Neutrophil (primary cell): ENCODE measurements at regions not wholly inside any gene's neighbourhood (a gene's known extent, or its start where the extent isn't known, plus 50 kb on each side); places are given as distances from the start of the nearest gene placed in this dataset.
A peak's percentile ranks its signal among the peaks of the same experiment; 100 is the strongest.
"Not testable (repeated sequence)": the region's sequence is repeated elsewhere in the genome, so short reads cannot be mapped to it uniquely, and the experiment has no call there.

Experiments
- H3K27ac ChIP-seq: fragments of 200-600 bp; sonication (generic); 2 replicates; pipeline ENCODE4 v1.5.1; 2016; ENCODE audit warnings: mild to moderate bottlenecking, moderate library complexity
- H3K27me3 ChIP-seq: fragments of 200-600 bp; sonication (generic); 2 replicates; pipeline ENCODE4 v1.6.0; 2016; ENCODE audit warnings: mild to moderate bottlenecking
- H3K36me3 ChIP-seq: fragments of 200-600 bp; sonication (generic); 2 replicates; pipeline ENCODE4 v1.5.1; 2017
- H3K4me1 ChIP-seq, 2 experiments: fragments of 200-600 bp in 1 of 2; sonication (generic) in 1 of 2; 1 replicate in 1 of 2; 2 replicates in 1 of 2; pipeline versions ENCODE4 v1.5.1 to v1.6.1; 2013 to 2016; ENCODE audit warnings: low read depth in 1 of 2, low read length in 1 of 2, mild to moderate bottlenecking in 1 of 2, moderate library complexity in 1 of 2; ENCODE audit not compliant: control insufficient read depth in 1 of 2, insufficient read depth in 1 of 2
- H3K4me3 ChIP-seq, 2 experiments: fragments of 200-600 bp in 1 of 2; sonication (generic) in 1 of 2; 1 replicate in 1 of 2; 2 replicates in 1 of 2; pipeline ENCODE4 v1.5.1; 2013 to 2016; ENCODE audit warnings: low read depth in 1 of 2, low read length in 1 of 2, mild to moderate bottlenecking in 1 of 2, moderate library complexity in 1 of 2
- H3K9me3 ChIP-seq: fragments of 200-600 bp; sonication (generic); 2 replicates; pipeline ENCODE4 v1.5.1; 2016
- TF ChIP-seq, protein P1 (sequence below): fragments of 200-600 bp; sonication (generic); IDR thresholded peaks from 2 replicates; pipeline ENCODE4 v1.5.1; 2016; ENCODE audit warnings: antibody characterized with exemption

DNA sequence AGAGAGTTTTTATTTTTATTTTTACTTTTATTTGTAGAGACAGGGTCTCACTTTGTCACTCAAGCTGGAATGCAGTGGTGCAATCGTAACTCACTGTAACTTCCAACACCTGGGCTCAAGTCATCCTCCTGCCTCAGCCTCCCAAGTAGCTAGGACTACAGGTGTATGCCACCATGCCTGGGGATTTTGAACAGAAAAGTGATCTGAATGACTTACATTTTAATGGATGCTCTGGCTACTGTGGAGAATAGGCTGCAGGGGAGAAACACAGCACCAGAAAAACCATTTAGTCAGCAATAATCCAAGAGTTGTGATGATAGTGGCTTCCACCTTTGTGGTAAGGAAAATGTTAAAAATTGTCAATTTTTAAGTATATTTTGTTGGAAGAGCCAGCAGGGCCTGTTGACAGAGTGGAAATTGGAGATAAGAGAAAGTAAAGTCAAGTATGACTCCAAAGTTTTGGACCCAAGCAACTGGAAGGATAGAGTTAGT lies 106.0 kb upstream of the LOC128125822 start:
- Histone ChIP-seq H3K27me3 (no peaks in the 10 kb centered on the region), H3K27ac (no peak overlapping the region), H3K4me1 (no peaks in the 10 kb centered on the region), H3K36me3 (no peaks in the 10 kb centered on the region), H3K4me3 (no peak overlapping the region), H3K9me3 (no peaks in the 10 kb centered on the region)
- TF ChIP-seq, protein P1, sequence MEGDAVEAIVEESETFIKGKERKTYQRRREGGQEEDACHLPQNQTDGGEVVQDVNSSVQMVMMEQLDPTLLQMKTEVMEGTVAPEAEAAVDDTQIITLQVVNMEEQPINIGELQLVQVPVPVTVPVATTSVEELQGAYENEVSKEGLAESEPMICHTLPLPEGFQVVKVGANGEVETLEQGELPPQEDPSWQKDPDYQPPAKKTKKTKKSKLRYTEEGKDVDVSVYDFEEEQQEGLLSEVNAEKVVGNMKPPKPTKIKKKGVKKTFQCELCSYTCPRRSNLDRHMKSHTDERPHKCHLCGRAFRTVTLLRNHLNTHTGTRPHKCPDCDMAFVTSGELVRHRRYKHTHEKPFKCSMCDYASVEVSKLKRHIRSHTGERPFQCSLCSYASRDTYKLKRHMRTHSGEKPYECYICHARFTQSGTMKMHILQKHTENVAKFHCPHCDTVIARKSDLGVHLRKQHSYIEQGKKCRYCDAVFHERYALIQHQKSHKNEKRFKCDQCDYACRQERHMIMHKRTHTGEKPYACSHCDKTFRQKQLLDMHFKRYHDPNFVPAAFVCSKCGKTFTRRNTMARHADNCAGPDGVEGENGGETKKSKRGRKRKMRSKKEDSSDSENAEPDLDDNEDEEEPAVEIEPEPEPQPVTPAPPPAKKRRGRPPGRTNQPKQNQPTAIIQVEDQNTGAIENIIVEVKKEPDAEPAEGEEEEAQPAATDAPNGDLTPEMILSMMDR = no peak

DNA sequence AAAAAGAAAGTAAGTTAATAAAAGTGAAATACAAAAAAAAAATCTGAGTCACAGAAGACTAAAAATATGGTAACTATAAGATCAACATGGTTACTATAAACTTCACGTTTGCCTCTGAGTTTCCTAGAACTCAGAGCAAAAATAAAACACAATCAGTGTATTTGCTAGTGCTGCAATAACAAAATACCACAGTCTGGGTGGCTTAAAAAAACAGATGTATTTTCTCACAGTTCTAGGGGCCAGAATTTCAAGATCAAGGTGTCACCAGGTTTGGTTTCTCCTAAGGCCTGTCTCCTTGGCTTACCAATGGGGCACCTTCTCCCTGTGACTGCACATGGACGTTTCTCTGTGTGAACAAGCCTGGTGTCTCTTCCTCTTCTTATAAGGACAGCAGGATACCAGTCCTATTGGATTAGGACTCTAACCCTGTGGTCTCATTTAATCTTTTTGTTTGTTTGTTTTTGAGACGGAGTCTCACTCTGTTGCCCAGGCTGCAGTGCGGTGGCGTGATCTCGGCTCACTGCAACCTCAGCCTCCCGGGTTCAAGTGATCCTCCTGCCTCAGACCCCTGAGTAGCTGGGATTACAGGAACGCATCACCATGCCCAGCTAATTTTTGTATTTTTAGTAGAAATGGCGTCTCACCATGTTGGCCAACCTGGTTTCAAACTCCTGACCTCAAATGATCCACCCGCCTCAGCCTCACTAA lies 104.9 kb upstream of the LOC128125822 start:
- H3K36me3 ChIP-seq = no peaks in the 10 kb centered on the region
- no peak overlapping the region for H3K27ac ChIP-seq

DNA sequence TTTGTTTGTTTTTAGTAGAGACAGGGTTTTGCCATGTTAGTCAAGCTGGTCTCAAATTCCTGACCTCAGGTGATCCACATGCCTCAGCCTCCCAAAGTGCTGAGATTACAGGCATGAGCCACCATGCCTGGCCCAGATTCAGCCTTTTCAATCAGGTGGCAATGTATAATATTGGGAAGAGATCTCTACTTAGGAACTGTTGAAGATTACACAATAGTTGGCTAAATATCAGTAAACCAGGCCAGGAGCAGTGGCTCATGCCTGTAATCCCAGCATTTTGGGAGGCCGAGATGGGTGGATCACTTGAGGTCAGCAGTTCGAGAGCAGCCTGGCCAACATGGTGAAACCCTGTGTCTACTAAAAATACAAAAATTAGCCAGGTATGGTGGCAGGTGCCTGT lies 101.1 kb upstream of the LOC128125822 start:
- not testable (repeated sequence) for H3K27me3 ChIP-seq, H3K27ac ChIP-seq, H3K4me1 ChIP-seq, H3K4me3 ChIP-seq, H3K36me3 ChIP-seq, H3K9me3 ChIP-seq

More for the DNA sequence above, 104.9 kb upstream of the LOC128125822 start:
- Histone ChIP-seq H3K27me3 (no peaks in the 10 kb centered on the region), H3K4me3 (no peak overlapping the region), H3K4me1 (no peaks in the 10 kb centered on the region), H3K9me3 (no peaks in the 10 kb centered on the region)
- TF ChIP-seq, protein P1 = no peak

DNA sequence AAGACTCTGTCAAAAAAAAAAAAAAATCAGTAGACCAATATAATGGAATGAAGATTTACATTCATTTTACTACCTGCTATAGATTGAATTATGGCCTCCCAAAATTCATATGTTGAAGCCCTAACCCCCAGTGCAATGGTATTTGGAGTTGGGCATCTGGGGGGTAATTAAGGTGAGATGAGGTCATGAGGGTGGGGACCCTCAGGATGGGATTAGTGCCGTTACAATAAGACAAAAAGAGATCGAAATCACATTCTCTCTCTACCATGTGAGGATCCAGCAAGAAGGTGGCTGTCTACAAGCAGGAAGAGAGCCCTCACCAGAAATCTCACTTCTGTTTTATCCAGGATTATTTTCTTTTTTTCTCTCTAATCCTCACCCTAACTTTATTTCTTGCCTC lies 100.6 kb upstream of the LOC128125822 start:
- TF ChIP-seq, protein P1 = no peak
- Histone ChIP-seq H3K27ac (no peak overlapping the region), H3K27me3 (no peaks in the 10 kb centered on the region), H3K4me3 (no peak overlapping the region), H3K36me3 (no peaks in the 10 kb centered on the region), H3K9me3 (no peaks in the 10 kb centered on the region), H3K4me1 (peaks cover 0 to 5% of the 10 kb centered on the region in 2 experiments)

DNA sequence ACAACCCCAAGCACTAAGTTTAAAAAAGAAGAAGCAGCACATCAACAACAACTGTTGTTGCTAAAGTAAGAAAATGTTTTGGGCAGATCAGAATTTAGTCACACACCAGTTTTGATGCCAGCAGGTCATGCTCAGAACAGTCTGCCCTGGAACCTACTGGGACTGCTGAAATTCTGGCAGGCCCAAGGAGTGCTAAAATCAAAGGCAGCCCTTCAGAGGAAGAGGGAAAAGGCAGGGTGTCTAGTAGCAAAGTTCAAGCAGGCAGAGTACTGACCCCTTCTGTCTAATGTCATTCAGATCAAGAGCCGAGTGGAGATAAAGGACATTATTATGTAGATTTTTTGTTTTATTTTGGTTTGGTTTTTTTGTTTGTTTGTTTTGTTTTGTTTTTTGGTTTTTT lies 96.6 kb upstream of the LOC128125822 start:
- H3K36me3 ChIP-seq = no peaks in the 10 kb centered on the region
- no peaks in the 10 kb centered on the region for H3K9me3 ChIP-seq
- no peak overlapping the region for H3K4me3 ChIP-seq
- no peak overlapping the region for H3K27ac ChIP-seq
- peaks cover 0 to 5% of the 10 kb centered on the region in 2 experiments for H3K4me1 ChIP-seq
- no peaks in the 10 kb centered on the region for H3K27me3 ChIP-seq
- TF ChIP-seq, protein P1 = no peak

DNA sequence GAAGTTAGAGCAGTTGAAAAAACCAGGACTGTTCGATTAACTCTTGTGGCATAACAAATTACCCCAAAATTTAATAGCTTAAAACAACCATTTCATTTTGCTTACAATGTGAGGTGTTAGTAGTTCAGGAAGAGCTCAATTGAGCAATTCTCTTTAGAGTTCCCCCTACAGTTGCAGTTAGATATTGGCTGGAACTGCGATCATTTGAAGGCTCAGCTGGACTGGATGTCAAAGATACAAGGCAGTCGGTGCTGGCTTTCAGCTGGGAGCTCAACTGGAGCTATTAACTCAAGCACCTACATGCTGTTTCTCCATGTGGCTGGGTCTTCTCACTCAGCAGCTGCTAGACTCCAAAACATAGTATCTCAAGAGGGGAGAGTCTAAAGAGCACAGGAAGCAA lies 96.0 kb upstream of the LOC128125822 start:
- H3K4me3 ChIP-seq = no peak overlapping the region
- no peaks in the 10 kb centered on the region for H3K27me3 ChIP-seq
- H3K27ac ChIP-seq = peak overlapping the region; percentile 9
- H3K36me3 ChIP-seq = no peaks in the 10 kb centered on the region
- H3K9me3 ChIP-seq = no peaks in the 10 kb centered on the region
- TF ChIP-seq, protein P1 = no peak
- H3K4me1 ChIP-seq = peaks cover 0 to 5% of the 10 kb centered on the region in 2 experiments
